Keratinocyte (primary cell): ENCODE measurements at regions not wholly inside any gene's neighbourhood (a gene's known extent, or its start where the extent isn't known, plus 50 kb on each side); places are given as distances from the start of the nearest gene placed in this dataset.

Experiments used
- EZH2 ChIP-seq: IDR thresholded peaks from one replicate; pipeline ENCODE4 v1.6.1; 2012; ENCODE audit warnings: inconsistent platforms, mild to moderate bottlenecking, low read length, moderate library complexity
- TF ChIP-seq, protein P1 (sequence below), 3 experiments: IDR thresholded peaks in 1 of 3; conservative IDR thresholded peaks in 1 of 3; optimal IDR thresholded peaks in 1 of 3; 2 replicates in 2 of 3; 3 replicates in 1 of 3; pipeline versions ENCODE3 to v1.5.1; 2011; ENCODE audit warnings: low read length in 3 of 3, mild to moderate bottlenecking in 3 of 3, moderate library complexity in 2 of 3, control low read depth in 1 of 3, inconsistent platforms in 1 of 3; ENCODE audit not compliant: insufficient read depth in 2 of 3; ENCODE audit errors: extremely low read depth in 1 of 3

DNA sequence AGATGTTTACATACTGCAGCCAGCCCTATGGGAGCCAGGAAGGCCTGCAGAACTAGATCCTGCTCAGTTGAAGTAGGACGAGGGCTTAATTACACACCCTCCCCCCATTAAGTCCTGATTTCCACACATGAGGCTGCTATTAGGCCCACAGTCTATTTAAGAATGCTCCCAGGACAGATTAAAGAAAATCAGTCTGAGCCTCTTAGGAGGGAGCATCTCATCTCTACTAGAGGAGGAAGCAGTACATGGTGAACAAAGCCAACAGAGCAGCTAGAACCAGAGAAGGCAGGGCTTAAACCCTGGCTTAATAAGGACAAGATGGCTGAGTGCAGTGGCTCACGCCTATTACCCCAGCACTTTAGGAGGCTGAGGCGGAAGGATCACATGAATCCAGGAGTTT is 55.8 kb upstream of the ARHGAP5 start:
- TF ChIP-seq EZH2: no peak
- TF ChIP-seq, protein P1, sequence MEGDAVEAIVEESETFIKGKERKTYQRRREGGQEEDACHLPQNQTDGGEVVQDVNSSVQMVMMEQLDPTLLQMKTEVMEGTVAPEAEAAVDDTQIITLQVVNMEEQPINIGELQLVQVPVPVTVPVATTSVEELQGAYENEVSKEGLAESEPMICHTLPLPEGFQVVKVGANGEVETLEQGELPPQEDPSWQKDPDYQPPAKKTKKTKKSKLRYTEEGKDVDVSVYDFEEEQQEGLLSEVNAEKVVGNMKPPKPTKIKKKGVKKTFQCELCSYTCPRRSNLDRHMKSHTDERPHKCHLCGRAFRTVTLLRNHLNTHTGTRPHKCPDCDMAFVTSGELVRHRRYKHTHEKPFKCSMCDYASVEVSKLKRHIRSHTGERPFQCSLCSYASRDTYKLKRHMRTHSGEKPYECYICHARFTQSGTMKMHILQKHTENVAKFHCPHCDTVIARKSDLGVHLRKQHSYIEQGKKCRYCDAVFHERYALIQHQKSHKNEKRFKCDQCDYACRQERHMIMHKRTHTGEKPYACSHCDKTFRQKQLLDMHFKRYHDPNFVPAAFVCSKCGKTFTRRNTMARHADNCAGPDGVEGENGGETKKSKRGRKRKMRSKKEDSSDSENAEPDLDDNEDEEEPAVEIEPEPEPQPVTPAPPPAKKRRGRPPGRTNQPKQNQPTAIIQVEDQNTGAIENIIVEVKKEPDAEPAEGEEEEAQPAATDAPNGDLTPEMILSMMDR (optimal IDR thresholded peaks at IDR 0.05 in 1 of 3, IDR thresholded peaks at IDR 0.05 in 1 of 3, conservative IDR thresholded peaks at IDR 0.05 in 1 of 3; ENCODE audit: extremely low read depth in 1 of 3, insufficient read depth in 2 of 3, low read length in 3 of 3): no peak
